NCI-H1417 (cell line): ENCODE measurements at regions not wholly inside any gene's neighbourhood (a gene's known extent, or its start where the extent isn't known, plus 50 kb on each side); places are given as distances from the start of the nearest gene placed in this dataset.

Experiments used
- DNase-seq, 3 experiments: peaks; one replicate each; lab custom pipeline; 2025; lab: John Stamatoyannopoulos, UW

DNA sequence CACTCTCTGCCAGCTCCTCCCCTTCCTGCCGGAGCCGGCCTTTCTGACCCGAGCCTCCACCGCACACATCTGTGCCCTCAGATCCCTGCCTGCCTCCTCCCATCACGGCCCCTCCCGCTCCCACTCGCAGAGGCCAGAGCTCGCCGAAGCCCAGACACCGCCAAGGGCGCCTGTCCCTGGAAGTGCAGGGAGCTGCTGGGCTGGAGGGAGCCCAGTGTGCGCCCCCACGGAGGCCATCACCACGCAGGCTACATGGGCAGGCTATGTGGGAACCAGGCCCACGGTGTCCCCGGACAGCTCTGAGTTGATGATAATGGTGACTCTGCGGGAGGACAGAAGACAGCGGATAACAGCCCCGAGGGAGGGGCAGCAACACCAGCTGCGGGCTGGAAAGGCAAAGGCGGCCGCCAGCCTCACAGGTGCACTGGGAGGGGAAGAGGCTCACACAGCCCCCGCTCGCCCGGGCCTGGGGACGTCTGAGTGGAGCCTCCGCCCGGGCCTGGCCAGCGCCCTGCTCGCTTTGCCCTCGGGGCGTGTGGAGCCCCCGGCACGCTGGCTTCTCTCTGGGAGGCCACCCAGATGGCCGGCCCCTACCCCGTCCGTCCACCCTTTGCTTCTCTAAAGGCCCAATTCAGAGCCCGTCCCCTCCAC lies 154.9 kb downstream of the DLL1 start:
- DNase-seq, result no peak

DNA sequence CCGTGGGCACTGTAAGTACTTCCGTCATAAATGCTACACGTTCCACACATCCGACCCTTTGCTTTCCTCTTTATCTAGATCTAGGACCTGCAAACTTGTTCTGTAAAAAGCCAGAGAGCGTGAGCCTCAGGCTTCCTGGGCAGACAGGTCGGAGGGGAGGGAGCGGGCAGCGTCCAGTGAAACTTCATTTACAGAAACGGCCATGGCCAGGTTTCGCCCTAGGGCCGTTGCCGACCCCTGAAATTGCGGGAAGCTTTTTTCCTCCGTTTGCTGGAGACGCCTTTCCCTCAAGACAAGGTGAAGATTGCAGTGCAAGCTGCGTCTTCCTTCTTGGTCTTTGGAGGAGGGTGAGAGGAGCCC lies 155.4 kb downstream of the DLL1 start:
- no peak for DNase-seq

DNA sequence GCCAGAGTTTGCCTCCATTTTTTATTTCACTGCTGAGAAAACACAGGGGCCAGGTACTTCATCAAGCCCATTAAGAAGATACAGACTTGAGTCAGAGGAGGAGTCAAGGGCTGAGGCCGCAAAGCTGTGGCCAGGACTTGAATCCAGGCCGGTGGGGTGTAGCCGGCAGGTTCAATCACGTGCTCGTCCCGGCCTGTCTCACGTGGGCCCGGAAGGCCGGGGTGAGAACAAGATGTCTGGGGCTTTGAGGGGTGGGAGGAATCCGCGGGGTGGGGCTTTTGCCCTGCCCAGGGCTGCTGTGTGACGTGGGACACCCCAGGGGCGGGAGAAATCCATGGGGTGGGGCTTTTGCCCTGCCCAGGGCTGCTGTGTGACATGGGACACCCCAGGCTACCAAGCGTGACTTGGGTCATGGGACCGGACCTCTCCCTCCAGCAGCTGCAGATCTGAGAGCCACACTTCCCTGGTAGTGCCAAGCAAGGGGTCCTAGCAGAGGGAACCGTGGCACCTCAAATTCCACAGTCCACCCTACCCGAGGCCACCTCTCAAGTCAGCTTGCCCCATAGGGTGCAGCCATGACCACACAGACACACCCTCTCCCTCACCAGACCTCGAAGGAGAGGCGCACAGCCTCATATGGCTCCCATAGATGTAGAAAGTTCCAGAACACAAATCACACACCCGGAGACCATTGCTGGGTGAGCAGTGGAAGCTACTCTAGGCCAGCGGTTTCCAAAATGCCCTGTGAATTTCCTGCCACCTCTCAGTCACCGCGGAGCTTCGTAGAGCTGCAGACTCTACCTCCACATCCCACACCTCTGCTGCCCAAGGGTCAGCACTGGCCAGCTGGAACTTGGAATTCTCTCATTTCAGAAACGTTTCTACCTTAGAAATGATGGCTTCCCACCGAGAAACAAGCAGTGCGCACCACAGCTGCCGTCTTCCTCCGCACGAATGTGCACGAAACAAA lies 156.1 kb downstream of the DLL1 start:
- DNase-seq, result no peak

DNA sequence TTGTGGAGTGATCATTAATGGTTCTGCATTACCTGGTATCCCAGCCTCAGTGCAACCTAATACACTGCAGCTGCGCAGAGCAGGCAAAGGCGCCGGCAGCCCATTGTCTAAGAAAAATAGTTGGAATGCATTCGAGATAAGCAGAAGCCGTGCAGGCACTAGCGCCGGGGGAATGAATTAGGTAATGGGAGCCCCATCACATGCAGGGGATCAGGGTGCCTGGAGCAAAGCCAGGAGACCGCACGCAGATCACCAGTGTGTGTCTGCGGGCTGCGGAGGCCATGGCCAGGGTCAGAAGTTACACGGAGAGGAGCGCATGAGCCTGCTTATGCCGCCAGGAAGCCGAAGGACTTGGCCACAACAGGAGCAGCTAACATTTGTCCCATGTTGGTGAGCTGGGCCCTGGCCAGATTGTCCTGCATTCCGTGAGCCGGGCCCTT lies 156.8 kb downstream of the DLL1 start:
- DNase-seq, result no peak

DNA sequence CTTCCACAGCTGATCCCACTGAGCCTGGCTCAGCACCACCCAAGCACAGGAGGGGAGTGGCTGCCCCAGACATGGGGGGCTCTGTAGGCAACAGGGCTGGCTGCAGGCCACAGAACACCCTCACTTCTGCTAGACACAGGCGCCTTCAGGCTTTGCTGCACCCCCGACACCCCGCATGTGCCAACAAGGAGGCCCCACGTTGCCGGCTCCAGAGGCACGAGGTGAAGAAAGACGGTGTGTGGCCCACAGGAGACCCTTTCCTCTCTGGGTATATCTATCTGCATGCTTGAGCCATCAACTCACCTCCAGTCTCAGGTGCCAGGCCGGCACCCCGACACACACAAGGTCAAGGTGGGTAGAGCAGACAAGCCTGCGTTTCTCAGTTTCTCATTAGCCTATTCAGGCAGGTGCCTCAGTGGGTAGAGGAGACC lies 158.3 kb downstream of the DLL1 start:
- no peak for DNase-seq

DNA sequence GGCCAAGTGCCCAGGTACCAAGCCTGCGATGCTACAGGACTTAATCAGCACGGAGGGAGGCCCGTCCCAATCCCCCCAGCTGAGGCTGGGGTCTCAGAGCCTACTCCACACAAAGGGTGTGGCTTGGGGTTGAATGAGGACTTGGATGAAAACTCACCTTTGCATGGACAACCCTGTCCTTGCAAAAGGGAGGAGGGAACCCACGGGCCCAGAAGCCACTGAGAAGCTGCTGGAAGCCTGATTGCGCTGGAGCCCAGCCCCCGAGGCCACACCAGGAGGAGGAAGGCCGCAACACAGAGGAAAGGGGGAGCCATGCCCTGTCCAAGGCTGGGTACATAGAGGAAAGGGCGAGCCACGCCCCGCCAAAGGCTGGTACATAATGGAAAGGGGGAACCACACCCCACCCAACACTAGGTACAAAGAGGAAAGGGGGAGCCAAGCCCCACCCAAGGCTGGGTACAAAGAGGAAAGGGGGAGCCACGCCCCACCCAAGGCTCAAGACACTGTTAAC lies 158.8 kb downstream of the DLL1 start:
- no peak for DNase-seq

DNA sequence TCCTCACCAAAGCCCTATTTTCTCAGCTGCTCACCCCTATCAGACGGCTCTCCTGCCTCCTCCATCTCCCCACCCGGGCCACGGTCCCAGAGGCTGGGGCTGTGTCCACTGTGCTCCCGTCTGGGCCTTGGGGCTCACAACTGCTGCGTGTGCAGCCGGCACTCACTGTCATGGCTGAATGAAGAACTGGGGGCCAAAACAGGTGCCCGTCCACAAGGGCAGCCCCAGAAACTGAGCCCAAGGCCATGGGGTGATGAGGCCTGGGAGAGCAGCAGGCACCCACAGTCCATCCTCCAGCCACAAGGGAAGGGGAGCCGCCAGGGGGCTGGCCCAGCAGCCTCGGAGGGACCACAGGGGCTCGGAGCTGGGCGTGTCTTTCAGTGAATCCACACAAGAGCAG lies 159.5 kb downstream of the DLL1 start:
- DNase-seq, result no peak

DNA sequence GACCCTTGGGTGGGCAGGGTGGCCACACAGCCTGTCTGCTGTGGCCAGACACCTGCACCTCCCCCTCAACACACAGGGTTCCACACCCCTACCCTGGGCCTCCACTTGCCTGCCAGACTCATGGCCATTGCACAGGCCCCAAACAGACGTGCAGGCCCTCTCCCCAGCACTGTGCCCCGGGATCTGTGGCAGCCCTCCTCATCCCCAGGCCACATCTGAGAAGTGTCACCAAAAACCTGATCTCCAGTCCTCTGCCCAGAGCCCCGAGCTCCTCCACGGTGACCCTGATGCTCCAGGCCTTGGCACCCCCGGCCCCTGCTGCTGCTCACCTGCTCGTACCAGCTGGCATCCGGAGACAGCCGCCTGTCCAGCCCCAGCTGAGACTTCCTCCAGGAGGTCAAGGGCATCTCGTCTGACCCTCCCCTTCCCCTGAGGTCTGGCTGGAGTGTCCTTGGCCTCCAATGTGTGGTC lies 160.1 kb downstream of the DLL1 start:
- DNase-seq, result no peak

DNA sequence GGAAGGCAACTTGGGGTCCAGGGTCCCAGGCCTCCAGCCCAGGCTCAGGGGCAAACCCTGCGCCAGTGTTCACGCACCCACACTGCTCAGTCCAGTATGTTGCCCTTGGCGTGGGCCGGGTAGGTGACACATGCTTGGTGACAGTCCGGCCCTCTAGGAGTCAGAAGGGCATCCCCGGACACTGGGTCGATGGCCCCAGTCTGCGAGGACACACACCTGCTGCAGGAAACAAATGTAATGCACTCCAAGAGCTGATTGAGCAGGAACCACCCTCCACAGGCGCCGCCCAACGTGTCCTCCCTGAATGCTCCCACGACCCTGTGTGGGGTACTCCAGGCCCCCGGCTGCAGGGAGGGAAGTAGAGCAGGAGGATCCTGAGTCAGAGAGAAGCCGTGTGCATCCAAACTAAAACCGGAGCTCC lies 160.7 kb downstream of the DLL1 start:
- DNase-seq, result peak in 1 of 3 experiments; percentile 64

DNA sequence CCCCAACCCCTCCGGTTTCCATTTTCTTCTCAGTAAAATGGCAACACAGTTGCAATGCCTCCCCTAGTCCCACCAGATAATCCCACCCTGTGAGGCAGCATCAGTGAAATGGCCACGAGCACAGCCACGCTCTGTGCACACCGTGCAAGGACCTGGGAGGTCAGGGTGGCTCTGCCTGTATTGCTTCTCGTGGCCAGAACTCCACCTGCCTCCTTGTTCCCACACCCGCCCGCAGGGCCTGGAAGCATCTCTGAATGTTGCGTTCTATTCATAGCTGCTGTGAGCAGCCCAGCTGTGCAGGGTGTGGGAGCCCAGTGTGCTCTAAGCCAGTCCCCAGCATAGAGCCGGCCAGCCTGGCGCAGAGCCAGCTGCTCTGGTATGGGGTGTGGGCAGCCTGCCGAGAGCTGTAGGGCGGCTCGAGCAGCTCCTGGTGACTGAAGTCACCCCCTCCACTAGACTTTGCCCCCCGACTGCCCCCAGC lies 161.1 kb downstream of the DLL1 start:
- DNase-seq, result peak; percentile 73 to 95 (median 85)

DNA sequence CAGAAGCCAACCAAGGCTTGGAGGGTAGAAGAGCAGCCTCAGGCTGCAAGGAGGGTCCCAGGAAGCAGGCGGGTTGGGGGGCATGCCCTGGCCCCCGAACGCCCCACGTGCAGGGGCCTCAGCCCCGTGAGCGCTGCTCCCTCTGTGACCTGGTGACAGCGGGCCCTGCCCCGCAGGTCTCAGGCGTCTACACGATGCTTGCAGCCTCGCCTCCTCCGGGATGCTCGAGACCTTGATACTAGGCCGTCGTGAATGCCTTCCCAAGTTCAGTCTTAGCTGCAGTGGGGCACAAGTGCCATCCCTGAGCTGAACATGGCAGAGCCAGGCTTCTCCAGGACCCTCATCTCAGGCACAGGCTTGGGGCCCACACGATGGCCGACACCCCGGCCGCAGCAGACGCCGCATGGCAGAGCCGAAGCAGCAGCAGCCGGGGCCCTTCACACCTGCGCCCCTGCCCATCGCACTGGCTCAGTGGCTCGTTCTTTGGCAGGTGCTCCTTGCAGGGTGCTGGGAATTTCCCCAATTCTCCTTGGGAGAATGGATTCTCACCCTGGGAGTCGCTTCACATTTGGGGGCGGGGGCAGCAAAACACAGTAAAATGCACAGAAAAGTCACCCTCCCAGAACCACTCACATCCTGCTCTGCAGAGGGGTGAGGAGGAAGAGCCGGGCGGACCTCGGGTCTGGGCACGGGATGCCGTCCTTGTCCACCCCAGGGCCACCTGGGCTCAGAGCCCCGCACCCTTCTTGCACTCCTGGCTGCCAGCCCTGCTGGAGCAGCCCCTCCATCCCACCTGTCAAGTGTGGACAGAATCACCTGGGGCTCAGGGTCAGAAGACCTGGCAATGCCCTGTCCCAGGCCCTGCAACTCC lies 161.8 kb downstream of the DLL1 start:
- no peak for DNase-seq

DNA sequence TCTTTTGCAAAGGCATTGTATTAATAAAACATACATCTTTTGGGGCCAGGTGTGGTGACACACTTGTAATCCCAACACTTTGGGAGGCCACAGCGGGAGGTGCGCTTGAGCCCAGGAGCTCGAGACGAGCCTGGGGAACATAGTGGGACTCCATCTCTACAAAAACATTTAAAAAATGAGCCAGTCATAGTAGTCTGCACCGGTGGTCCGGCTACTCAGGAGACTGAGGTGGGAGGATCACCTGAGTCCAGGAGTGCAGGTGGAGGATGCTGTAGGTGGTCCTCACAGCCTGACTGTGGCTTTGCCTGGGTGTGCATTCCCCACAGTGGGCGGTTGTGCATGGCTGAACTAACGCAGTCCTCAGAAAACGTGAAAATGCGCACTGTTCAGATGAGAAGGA lies 162.5 kb downstream of the DLL1 start:
- no peak for DNase-seq

DNA sequence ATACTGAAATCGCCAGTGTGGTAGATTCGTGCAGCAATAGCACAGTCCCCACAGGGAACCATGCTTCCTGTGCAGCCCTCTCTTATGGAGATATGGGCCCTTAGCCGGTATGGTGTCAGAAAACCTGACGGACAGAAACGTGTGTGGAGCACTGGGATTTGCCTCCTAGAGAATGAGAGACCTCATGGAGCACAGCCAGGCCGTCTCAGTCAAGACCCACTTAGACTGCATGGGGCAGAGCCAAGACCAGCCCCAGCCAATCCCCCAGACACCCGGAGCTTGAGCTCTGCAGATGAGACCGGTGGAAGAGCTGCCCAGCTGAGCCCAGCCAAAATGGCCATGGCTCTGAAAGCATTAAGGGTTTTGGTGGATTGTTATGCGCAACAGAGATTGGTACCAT lies 163.7 kb downstream of the DLL1 start:
- no peak for DNase-seq

DNA sequence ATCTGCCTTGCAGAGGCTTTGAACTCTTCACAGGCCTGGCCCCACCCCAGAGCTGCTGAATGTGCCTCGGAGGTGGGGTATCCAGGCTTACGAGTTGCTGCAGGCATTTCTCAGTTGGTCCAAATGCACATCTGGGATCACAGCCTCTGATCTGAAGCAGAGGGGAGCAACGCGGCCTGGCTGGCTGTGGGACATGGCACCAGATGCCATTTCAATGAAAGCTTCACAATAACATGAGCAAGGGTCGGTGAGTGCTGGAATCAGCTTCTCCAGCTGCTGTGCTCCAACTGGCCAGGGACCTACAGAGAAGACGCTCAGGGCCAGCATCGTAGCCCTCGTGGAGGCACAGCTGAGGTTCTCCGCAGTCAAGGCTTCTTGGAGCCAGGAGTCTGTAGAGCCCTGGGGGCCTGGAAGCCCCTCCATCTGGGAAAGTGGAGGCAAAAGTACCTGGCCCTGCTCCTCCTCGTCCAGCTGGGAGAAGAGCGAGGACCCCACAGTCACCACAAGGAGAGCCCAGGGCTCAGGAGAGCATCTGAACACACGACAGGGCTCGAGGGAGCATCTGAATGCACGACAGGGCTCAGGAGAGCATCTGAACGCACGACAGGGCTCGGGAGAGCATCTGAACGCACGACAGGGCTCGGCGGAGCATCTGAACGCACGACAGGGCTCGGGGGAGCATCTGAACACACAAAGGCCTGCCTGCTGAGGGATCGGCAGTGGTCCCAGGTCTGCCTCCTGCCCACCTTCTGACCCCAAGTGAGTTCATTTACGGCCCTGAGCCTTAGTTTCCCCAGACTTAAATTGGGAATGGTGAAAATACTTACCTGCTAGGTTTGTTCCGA lies 165.2 kb downstream of the DLL1 start:
- DNase-seq, result no peak

DNA sequence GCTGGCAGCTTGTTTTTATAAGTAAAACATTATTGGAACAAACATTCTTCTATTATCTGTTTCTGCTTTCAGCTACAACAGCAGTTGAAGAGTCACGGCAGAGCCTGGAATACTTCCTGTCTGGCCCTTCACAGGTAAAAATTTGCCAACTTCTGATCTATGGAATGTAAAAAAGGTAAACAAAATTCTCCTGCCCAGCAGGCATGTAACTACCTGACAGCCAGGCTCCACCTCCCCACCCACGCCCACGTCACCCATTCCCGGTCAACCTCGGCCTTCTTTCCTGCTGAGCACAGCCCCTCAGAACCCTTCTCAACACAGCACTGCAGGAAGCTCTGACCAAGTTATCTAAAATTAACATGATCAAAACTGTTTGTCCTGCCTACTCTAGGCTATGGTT lies 166.0 kb downstream of the DLL1 start:
- DNase-seq, result no peak

DNA sequence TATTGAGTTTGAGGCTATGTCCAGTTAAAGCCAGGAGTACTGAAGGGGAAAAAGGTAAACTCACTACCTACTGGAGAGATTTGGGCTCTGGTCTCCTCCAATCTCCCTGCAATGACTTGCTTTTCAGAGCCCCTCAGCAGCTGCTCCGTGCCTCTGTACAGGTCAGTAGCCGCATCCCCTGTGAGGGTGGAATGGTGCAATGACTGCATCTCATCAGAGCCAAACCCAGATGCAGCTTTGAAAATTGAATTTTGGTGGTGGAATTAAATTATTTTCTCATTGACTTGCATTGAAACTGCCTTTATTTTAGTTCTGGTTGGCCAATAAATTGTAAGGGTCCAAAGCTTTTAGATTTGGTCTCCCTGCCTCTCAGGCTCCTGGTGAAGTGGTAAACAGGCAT lies 166.7 kb downstream of the DLL1 start:
- DNase-seq, result no peak

DNA sequence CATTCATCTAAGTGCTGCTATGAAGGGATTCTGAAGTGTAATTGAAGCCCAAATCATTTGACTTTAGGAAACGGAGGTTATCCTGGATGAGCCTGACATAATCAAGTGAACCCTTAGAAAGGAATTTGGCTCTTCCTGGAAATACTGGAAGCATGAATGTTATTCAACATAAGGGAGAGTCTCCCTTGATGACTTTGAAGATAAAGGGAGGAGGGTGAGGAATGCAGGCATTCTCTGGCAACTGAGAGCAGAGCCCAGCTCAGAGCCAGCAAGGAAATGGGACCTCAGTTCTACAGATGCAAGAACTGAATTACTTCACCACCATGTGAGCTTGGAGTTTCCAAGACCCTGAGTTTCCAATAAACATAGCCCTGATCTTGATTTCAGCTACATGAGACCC lies 168.2 kb downstream of the DLL1 start:
- no peak for DNase-seq

DNA sequence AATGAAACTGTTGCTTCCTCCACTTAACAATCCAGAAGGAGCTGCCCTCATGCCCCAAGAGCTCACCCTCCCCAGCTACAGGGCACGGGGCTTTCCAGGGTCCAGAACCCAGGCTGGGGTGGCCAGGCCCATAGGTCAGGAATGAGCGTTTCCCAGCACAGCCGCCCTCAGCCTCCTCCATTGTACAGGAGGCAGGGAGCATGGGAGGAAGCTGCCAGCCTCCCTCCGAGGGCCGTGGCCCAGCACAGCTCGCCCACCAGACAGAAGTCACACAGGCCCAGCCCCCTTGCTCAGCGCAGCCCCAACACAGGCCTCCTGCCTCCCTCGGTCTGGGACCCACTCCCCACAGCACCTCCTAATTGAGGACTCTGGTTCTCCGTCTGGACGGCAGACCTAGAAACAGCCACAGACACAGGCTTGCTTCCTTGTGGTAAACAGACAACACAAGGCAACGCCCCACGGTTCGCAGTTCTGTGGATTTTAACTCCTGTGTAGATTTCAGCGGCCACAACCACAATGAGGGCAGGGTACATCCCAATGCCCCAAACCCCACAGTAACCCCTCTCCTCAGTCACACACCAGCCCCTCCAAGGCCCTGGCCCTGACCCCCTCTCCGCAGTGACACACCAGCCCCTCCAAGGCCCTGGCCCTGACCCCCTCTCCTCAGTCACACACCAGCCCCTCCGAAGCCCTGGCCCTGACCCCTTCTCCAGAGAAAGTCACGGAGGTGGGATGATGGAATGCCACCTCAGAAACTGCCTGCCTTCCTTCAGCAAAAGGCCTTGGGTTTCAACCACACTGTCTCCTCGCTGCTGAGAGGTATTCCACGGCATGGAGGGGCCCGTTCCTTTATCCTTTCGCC lies 173.5 kb downstream of the DLL1 start:
- no peak for DNase-seq

DNA sequence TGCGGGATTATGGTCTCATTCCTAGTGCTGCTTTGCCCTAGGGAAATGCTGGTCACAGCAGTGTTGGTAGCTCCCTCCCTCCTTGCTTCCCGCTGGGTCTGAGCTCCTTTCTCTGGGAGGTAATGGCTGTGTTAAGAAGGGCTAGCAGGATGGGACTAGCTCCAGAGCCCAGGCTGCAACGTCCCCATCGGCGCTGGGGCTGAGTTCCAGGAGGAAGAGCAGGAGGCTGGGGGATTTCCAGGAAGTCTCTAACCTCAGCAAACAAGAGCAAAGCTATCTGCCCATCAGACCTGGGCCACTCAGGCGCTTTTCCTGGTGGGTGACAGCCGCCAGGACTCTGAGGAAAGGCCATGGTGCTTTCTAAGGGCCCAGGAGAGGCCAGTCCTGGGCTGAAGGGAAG lies 174.2 kb downstream of the DLL1 start:
- DNase-seq, result no peak
